ENCODE measurements at regions not wholly inside any gene's neighbourhood (a gene's known extent, or its start where the extent isn't known, plus 50 kb on each side); places are given as distances from the start of the nearest gene placed in this dataset.

DNA sequence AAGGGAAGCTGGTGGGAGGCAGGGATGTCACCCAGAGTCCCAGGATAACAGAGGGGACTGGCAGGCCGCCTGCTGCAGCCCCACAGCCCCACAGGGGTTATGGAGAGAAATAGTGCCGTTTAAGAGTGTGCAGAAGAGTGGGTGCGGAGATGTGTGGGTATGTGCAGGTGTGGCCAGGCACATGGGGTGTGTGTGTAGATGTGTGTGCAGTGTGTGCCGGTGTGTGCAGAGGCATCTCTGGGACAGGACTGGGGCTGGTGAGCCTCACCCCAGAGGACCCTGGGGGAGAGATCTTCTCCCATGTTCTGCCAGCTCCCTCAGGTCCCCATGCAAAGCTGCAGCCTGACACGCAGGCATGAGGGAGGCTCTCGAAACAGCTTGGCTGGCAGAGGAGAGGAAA, 157.4 kb downstream of the RBFOX3 start:
- H3K36me3 ChIP-seq (ENCODE audit: control insufficient read depth in 2 of 2, insufficient read depth in 2 of 2, low read length in 2 of 2): no peaks in the 10 kb centered on the region
- H3K27me3 ChIP-seq (ENCODE audit: control insufficient read depth in 2 of 2, insufficient read depth in 2 of 2, low read length in 2 of 2): peaks cover 0 to 2% of the 10 kb centered on the region in 2 donors
- no peak overlapping the region for H3K9ac ChIP-seq (ENCODE audit: low read depth in 1 of 2, low read length in 2 of 2)
- no peak overlapping the region for H3K27ac ChIP-seq (ENCODE audit: low read depth in 2 of 2, low read length in 2 of 2)
- H3K9me3 ChIP-seq (ENCODE audit: control insufficient read depth in 2 of 2, low read length in 2 of 2): no peaks in the 10 kb centered on the region
- H3K4me3 ChIP-seq (ENCODE audit: low read length in 2 of 2): no peak overlapping the region
- no peaks in the 10 kb centered on the region for H3K4me1 ChIP-seq (ENCODE audit: control insufficient read depth in 2 of 2, insufficient read depth in 2 of 2, low read length in 2 of 2)

DNA sequence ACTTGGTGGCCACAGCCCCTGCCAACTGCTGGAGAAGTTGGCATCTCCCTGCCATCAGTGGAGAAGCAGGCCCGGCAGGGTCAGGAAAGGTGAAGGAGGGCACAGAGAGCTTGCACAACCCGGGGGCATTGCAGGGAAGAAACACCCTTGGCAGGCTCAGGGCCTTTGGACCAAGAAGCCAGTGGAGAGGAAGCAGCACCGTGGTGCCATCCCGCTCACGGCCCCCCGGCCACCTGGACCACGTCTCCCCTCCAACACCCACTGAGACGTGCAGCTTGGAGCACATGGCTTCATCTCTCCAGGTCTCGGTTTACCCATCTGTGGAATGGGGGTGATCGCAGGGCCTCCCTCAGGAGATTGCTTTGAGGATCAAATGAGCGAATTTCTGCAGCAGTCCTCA, 158.1 kb downstream of the RBFOX3 start:
- Histone ChIP-seq H3K27ac (ENCODE audit: low read depth in 2 of 2, low read length in 2 of 2) (no peak overlapping the region), H3K36me3 (ENCODE audit: control insufficient read depth in 2 of 2, insufficient read depth in 2 of 2, low read length in 2 of 2) (no peaks in the 10 kb centered on the region), H3K9me3 (ENCODE audit: control insufficient read depth in 2 of 2, low read length in 2 of 2) (no peaks in the 10 kb centered on the region), H3K9ac (ENCODE audit: low read depth in 1 of 2, low read length in 2 of 2) (no peak overlapping the region), H3K4me1 (ENCODE audit: control insufficient read depth in 2 of 2, insufficient read depth in 2 of 2, low read length in 2 of 2) (no peaks in the 10 kb centered on the region), H3K27me3 (ENCODE audit: control insufficient read depth in 2 of 2, insufficient read depth in 2 of 2, low read length in 2 of 2) (peaks cover 0 to 2% of the 10 kb centered on the region in 2 donors), H3K4me3 (ENCODE audit: low read length in 2 of 2) (no peak overlapping the region)

GRCh38 chr17:79451167-79451566, 159.7 kb downstream of the RBFOX3 start:
- no peaks in the 10 kb centered on the region for H3K4me1 ChIP-seq (ENCODE audit: control insufficient read depth in 2 of 2, insufficient read depth in 2 of 2, low read length in 2 of 2)
- H3K36me3 ChIP-seq (ENCODE audit: control insufficient read depth in 2 of 2, insufficient read depth in 2 of 2, low read length in 2 of 2): no peaks in the 10 kb centered on the region
- no peak overlapping the region for H3K27ac ChIP-seq (ENCODE audit: low read depth in 2 of 2, low read length in 2 of 2)
- peaks cover 0 to 2% of the 10 kb centered on the region in 2 donors for H3K27me3 ChIP-seq (ENCODE audit: control insufficient read depth in 2 of 2, insufficient read depth in 2 of 2, low read length in 2 of 2)
- no peak overlapping the region for H3K4me3 ChIP-seq (ENCODE audit: low read length in 2 of 2)
- H3K9me3 ChIP-seq (ENCODE audit: control insufficient read depth in 2 of 2, low read length in 2 of 2): no peaks in the 10 kb centered on the region
- no peak overlapping the region for H3K9ac ChIP-seq (ENCODE audit: low read depth in 1 of 2, low read length in 2 of 2)

GRCh38 chr17:79446399-79447009, 164.3 kb downstream of the RBFOX3 start:
- no peaks in the 10 kb centered on the region for H3K4me1 ChIP-seq (ENCODE audit: control insufficient read depth in 2 of 2, insufficient read depth in 2 of 2, low read length in 2 of 2)
- H3K27me3 ChIP-seq (ENCODE audit: control insufficient read depth in 2 of 2, insufficient read depth in 2 of 2, low read length in 2 of 2): no peaks in the 10 kb centered on the region
- H3K9ac ChIP-seq (ENCODE audit: low read depth in 1 of 2, low read length in 2 of 2): no peak overlapping the region

GRCh38 chr17:79444198-79444597, 166.7 kb downstream of the RBFOX3 start:
- H3K27me3 ChIP-seq (ENCODE audit: control insufficient read depth in 2 of 2, insufficient read depth in 2 of 2, low read length in 2 of 2): no peaks in the 10 kb centered on the region
- no peak overlapping the region for H3K27ac ChIP-seq (ENCODE audit: low read depth in 2 of 2, low read length in 2 of 2)
- H3K9ac ChIP-seq (ENCODE audit: low read depth in 1 of 2, low read length in 2 of 2): no peak overlapping the region
- H3K4me3 ChIP-seq (ENCODE audit: low read length in 2 of 2): no peak overlapping the region
- H3K36me3 ChIP-seq (ENCODE audit: control insufficient read depth in 2 of 2, insufficient read depth in 2 of 2, low read length in 2 of 2): no peaks in the 10 kb centered on the region
- no peaks in the 10 kb centered on the region for H3K9me3 ChIP-seq (ENCODE audit: control insufficient read depth in 2 of 2, low read length in 2 of 2)
- no peaks in the 10 kb centered on the region for H3K4me1 ChIP-seq (ENCODE audit: control insufficient read depth in 2 of 2, insufficient read depth in 2 of 2, low read length in 2 of 2)

More at GRCh38 chr17:79446399-79447009, 164.3 kb downstream of the RBFOX3 start:
- no peak overlapping the region for H3K27ac ChIP-seq (ENCODE audit: low read depth in 2 of 2, low read length in 2 of 2)
- no peaks in the 10 kb centered on the region for H3K36me3 ChIP-seq (ENCODE audit: control insufficient read depth in 2 of 2, insufficient read depth in 2 of 2, low read length in 2 of 2)
- no peak overlapping the region for H3K4me3 ChIP-seq (ENCODE audit: low read length in 2 of 2)
- H3K9me3 ChIP-seq (ENCODE audit: control insufficient read depth in 2 of 2, low read length in 2 of 2): no peaks in the 10 kb centered on the region

GRCh38 chr17:79443026-79443425, 167.8 kb downstream of the RBFOX3 start:
- Histone ChIP-seq H3K4me1 (ENCODE audit: control insufficient read depth in 2 of 2, insufficient read depth in 2 of 2, low read length in 2 of 2) (no peaks in the 10 kb centered on the region), H3K36me3 (ENCODE audit: control insufficient read depth in 2 of 2, insufficient read depth in 2 of 2, low read length in 2 of 2) (no peaks in the 10 kb centered on the region), H3K27ac (ENCODE audit: low read depth in 2 of 2, low read length in 2 of 2) (no peak overlapping the region), H3K9me3 (ENCODE audit: control insufficient read depth in 2 of 2, low read length in 2 of 2) (no peaks in the 10 kb centered on the region), H3K4me3 (ENCODE audit: low read length in 2 of 2) (no peak overlapping the region), H3K9ac (ENCODE audit: low read depth in 1 of 2, low read length in 2 of 2) (no peak overlapping the region), H3K27me3 (ENCODE audit: control insufficient read depth in 2 of 2, insufficient read depth in 2 of 2, low read length in 2 of 2) (peaks cover 0 to under 1% of the 10 kb centered on the region in 2 donors)

DNA sequence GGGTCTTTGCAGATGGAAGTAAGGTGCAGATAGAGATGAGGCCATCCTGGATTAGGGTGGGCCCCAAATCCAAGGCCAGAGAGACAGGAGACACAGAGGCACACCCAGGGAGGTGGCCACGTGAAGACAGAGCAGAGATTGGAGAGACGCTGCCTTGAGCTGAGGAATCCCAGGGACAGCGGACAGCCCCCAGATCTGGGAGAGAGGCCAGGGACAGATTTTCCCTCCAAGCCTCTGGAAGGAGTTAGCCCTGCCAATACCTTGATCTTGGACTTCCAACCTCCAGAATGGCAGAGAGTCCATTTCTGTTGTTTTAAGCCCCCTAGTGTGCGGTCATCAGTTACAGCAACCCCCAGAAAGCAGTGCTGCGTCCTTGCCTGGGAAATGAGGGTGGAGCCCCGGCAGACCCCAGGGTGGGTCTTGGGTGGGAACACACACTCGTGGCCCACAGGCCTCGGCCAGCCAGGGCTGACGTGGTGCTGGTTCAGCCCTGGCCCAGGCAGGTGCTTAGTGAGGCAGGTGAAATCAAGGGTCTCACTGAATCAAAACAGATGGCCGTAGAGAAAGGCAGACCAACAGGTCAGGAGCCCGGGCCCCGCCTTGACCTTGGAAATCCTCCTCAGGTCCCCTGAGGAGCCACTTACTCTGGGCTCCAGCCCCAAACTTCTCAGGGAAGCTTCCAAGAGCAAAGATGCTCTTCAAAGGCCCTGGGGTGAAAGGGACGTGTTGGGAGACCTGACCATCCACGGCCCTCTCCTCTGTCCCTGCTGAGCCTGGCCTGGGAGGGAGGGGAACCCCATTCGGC, 169.3 kb downstream of the RBFOX3 start:
- Histone ChIP-seq H3K36me3 (ENCODE audit: control insufficient read depth in 2 of 2, insufficient read depth in 2 of 2, low read length in 2 of 2) (no peaks in the 10 kb centered on the region), H3K9ac (ENCODE audit: low read depth in 1 of 2, low read length in 2 of 2) (no peak overlapping the region), H3K9me3 (ENCODE audit: control insufficient read depth in 2 of 2, low read length in 2 of 2) (no peaks in the 10 kb centered on the region), H3K27ac (ENCODE audit: low read depth in 2 of 2, low read length in 2 of 2) (no peak overlapping the region), H3K4me1 (ENCODE audit: control insufficient read depth in 2 of 2, insufficient read depth in 2 of 2, low read length in 2 of 2) (no peaks in the 10 kb centered on the region), H3K4me3 (ENCODE audit: low read length in 2 of 2) (no peak overlapping the region), H3K27me3 (ENCODE audit: control insufficient read depth in 2 of 2, insufficient read depth in 2 of 2, low read length in 2 of 2) (peaks cover 0 to 4% of the 10 kb centered on the region in 2 donors)

GRCh38 chr17:79440251-79440650, 170.6 kb downstream of the RBFOX3 start:
- H3K4me1 ChIP-seq (ENCODE audit: control insufficient read depth in 2 of 2, insufficient read depth in 2 of 2, low read length in 2 of 2): no peaks in the 10 kb centered on the region
- H3K36me3 ChIP-seq (ENCODE audit: control insufficient read depth in 2 of 2, insufficient read depth in 2 of 2, low read length in 2 of 2): no peaks in the 10 kb centered on the region
- H3K27me3 ChIP-seq (ENCODE audit: control insufficient read depth in 2 of 2, insufficient read depth in 2 of 2, low read length in 2 of 2): peaks cover 2 to 4% of the 10 kb centered on the region in 2 donors

DNA sequence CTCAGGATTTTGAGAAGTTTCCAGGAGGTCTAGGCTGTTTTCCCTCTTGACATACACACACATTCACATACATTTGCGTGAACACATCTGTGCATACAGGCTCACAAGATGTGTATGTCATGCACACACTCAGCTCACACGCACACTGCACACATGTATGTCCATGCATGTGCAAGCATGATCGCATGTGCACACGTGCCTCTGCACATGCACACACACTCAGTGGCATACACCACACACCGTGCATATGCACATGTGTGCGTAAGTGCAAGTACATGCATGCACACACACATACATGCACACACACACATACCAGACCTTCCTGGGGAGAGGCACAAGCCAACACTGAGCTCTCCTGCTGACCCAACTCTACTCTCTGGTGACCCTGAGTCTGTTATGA, 171.4 kb downstream of the RBFOX3 start:
- Histone ChIP-seq H3K9me3 (ENCODE audit: control insufficient read depth in 2 of 2, low read length in 2 of 2) (no peaks in the 10 kb centered on the region), H3K9ac (ENCODE audit: low read depth in 1 of 2, low read length in 2 of 2) (no peak overlapping the region), H3K27me3 (ENCODE audit: control insufficient read depth in 2 of 2, insufficient read depth in 2 of 2, low read length in 2 of 2) (peaks cover 2 to 4% of the 10 kb centered on the region in 2 donors), H3K4me1 (ENCODE audit: control insufficient read depth in 2 of 2, insufficient read depth in 2 of 2, low read length in 2 of 2) (no peaks in the 10 kb centered on the region), H3K27ac (ENCODE audit: low read depth in 2 of 2, low read length in 2 of 2) (no peak overlapping the region), H3K4me3 (ENCODE audit: low read length in 2 of 2) (no peak overlapping the region), H3K36me3 (ENCODE audit: control insufficient read depth in 2 of 2, insufficient read depth in 2 of 2, low read length in 2 of 2) (no peaks in the 10 kb centered on the region)

More at GRCh38 chr17:79440251-79440650, 170.6 kb downstream of the RBFOX3 start:
- Histone ChIP-seq H3K9ac (ENCODE audit: low read depth in 1 of 2, low read length in 2 of 2) (no peak overlapping the region), H3K9me3 (ENCODE audit: control insufficient read depth in 2 of 2, low read length in 2 of 2) (no peaks in the 10 kb centered on the region), H3K27ac (ENCODE audit: low read depth in 2 of 2, low read length in 2 of 2) (no peak overlapping the region), H3K4me3 (ENCODE audit: low read length in 2 of 2) (no peak overlapping the region)

- Histone ChIP-seq H3K36me3 (ENCODE audit: control insufficient read depth in 2 of 2, insufficient read depth in 2 of 2, low read length in 2 of 2) (no peaks in the 10 kb centered on the region), H3K4me1 (ENCODE audit: control insufficient read depth in 2 of 2, insufficient read depth in 2 of 2, low read length in 2 of 2) (no peaks in the 10 kb centered on the region), H3K9me3 (ENCODE audit: control insufficient read depth in 2 of 2, low read length in 2 of 2) (no peaks in the 10 kb centered on the region), H3K9ac (ENCODE audit: low read depth in 1 of 2, low read length in 2 of 2) (no peak overlapping the region), H3K4me3 (ENCODE audit: low read length in 2 of 2) (no peak overlapping the region), H3K27me3 (ENCODE audit: control insufficient read depth in 2 of 2, insufficient read depth in 2 of 2, low read length in 2 of 2) (peaks cover 2 to 6% of the 10 kb centered on the region in 2 donors), H3K27ac (ENCODE audit: low read depth in 2 of 2, low read length in 2 of 2) (no peak overlapping the region)
Measured at GRCh38 chr17:79438546-79439334, 172.1 kb downstream of the RBFOX3 start.
